ENCODE measurements at regions not wholly inside any gene's neighbourhood (a gene's known extent, or its start where the extent isn't known, plus 50 kb on each side); places are given as distances from the start of the nearest gene placed in this dataset.

- no peak for DNase-seq (ENCODE audit: low read depth in 3 of 3)
Observed at GRCh38 chr14:84129941-84130340, 1400.0 kb upstream of the FLRT2 start.

- DNase-seq (ENCODE audit: low read depth in 3 of 3), result no peak
Observed at GRCh38 chr14:84131924-84132323, 1398.0 kb upstream of the FLRT2 start.

GRCh38 chr14:84144166-84144565 lies 1385.8 kb upstream of the FLRT2 start:
- no peak for DNase-seq (ENCODE audit: low read depth in 3 of 3)

- no peak for DNase-seq (ENCODE audit: low read depth in 3 of 3)
Observed at GRCh38 chr14:84152452-84152851, 1377.5 kb upstream of the FLRT2 start.

- DNase-seq (ENCODE audit: low read depth in 3 of 3), result no peak
Observed at GRCh38 chr14:84162633-84163032, 1367.3 kb upstream of the FLRT2 start.

- no peak for DNase-seq (ENCODE audit: low read depth in 3 of 3)
Observed at GRCh38 chr14:84167026-84167425, 1362.9 kb upstream of the FLRT2 start.

GRCh38 chr14:84180336-84180735 lies 1349.6 kb upstream of the FLRT2 start:
- DNase-seq (ENCODE audit: low read depth in 3 of 3), result no peak

GRCh38 chr14:84181072-84181471 lies 1348.9 kb upstream of the FLRT2 start:
- DNase-seq (ENCODE audit: low read depth in 3 of 3), result no peak

- DNase-seq (ENCODE audit: low read depth in 3 of 3), result no peak
Observed at GRCh38 chr14:84195514-84195913, 1334.4 kb upstream of the FLRT2 start.

- DNase-seq (ENCODE audit: low read depth in 3 of 3), result no peak
Observed at GRCh38 chr14:84197704-84198103, 1332.2 kb upstream of the FLRT2 start.

- DNase-seq (ENCODE audit: low read depth in 3 of 3), result no peak
Observed at GRCh38 chr14:84202486-84202885, 1327.5 kb upstream of the FLRT2 start.

- DNase-seq (ENCODE audit: low read depth in 3 of 3), result no peak
Observed at GRCh38 chr14:84203896-84204295, 1326.0 kb upstream of the FLRT2 start.

- no peak for DNase-seq (ENCODE audit: low read depth in 3 of 3)
Observed at GRCh38 chr14:84208451-84208850, 1321.5 kb upstream of the FLRT2 start.

- no peak for DNase-seq (ENCODE audit: low read depth in 3 of 3)
Observed at GRCh38 chr14:84209031-84209430, 1320.9 kb upstream of the FLRT2 start.

GRCh38 chr14:84217066-84217465 lies 1312.9 kb upstream of the FLRT2 start:
- DNase-seq (ENCODE audit: low read depth in 3 of 3), result no peak

- DNase-seq (ENCODE audit: low read depth in 3 of 3), result no peak
Observed at GRCh38 chr14:84225268-84225667, 1304.7 kb upstream of the FLRT2 start.

- no peak for DNase-seq (ENCODE audit: low read depth in 3 of 3)
Observed at GRCh38 chr14:84228702-84229101, 1301.2 kb upstream of the FLRT2 start.

GRCh38 chr14:84234281-84234680 lies 1295.7 kb upstream of the FLRT2 start:
- DNase-seq (ENCODE audit: low read depth in 3 of 3), result no peak

GRCh38 chr14:84236290-84236689 lies 1293.7 kb upstream of the FLRT2 start:
- DNase-seq (ENCODE audit: low read depth in 3 of 3), result no peak

- DNase-seq (ENCODE audit: low read depth in 3 of 3), result no peak
Observed at GRCh38 chr14:84237881-84238280, 1292.1 kb upstream of the FLRT2 start.

GRCh38 chr14:84247693-84248092 lies 1282.3 kb upstream of the FLRT2 start:
- DNase-seq (ENCODE audit: low read depth in 3 of 3), result no peak

GRCh38 chr14:84250893-84251292 lies 1279.1 kb upstream of the FLRT2 start:
- no peak for DNase-seq (ENCODE audit: low read depth in 3 of 3)

GRCh38 chr14:84251411-84252115 lies 1278.4 kb upstream of the FLRT2 start:
- no peak for DNase-seq (ENCODE audit: low read depth in 3 of 3)

- no peak for DNase-seq (ENCODE audit: low read depth in 3 of 3)
Observed at GRCh38 chr14:84252706-84253105, 1277.2 kb upstream of the FLRT2 start.
